ENCODE measurements at regions not wholly inside any gene's neighbourhood (a gene's known extent, or its start where the extent isn't known, plus 50 kb on each side); places are given as distances from the start of the nearest gene placed in this dataset.

GRCh38 chr2:78457269-78457668, 568.2 kb upstream of the REG3G start:
- TF ChIP-seq CTCF (conservative IDR thresholded peaks at IDR 0.05) (no peak), EZH2 (IDR thresholded peaks at IDR 0.05; ENCODE audit: low read depth) (no peak)

All from PC-9 (cell line).